Nephron (organoid): ENCODE measurements at regions not wholly inside any gene's neighbourhood (a gene's known extent, or its start where the extent isn't known, plus 50 kb on each side); places are given as distances from the start of the nearest gene placed in this dataset.

ENCODE experiments used
- H3K27ac Mint-ChIP-seq, 3 experiments: 2 replicates each; pipeline ENCODE4 v1.8.0; 2020; ENCODE audit warnings: mixed read lengths in 3 of 3, mild to moderate bottlenecking in 2 of 3, moderate library complexity in 1 of 3
- H3K27me3 Mint-ChIP-seq: 2 replicates; pipeline ENCODE4 v1.8.0; 2021; ENCODE audit warnings: low read depth, mild to moderate bottlenecking, moderate library complexity, mixed read lengths
- H3K36me3 Mint-ChIP-seq: 2 replicates; pipeline ENCODE4 v1.8.0; 2020; ENCODE audit warnings: low read depth, mixed read lengths
- H3K4me1 Mint-ChIP-seq: 2 replicates; pipeline ENCODE4 v1.8.0; 2020; ENCODE audit warnings: mixed read lengths
- H3K4me3 Mint-ChIP-seq, 3 experiments: 2 replicates each; pipeline ENCODE4 v1.8.0; 2020; ENCODE audit warnings: mild to moderate bottlenecking in 3 of 3, mixed read lengths in 3 of 3, moderate library complexity in 2 of 3
- H3K9me3 Mint-ChIP-seq: 2 replicates; pipeline ENCODE4 v1.8.0; 2020; ENCODE audit warnings: mixed read lengths
- TF ChIP-seq, protein P1 (sequence below), 3 experiments: fragments of 200-600 bp; sonication (generic); IDR thresholded peaks; one replicate each; pipeline ENCODE4 v1.5.0; 2021; ENCODE audit warnings: antibody characterized with exemption in 3 of 3; ENCODE audit not compliant: unreplicated experiment in 3 of 3

DNA sequence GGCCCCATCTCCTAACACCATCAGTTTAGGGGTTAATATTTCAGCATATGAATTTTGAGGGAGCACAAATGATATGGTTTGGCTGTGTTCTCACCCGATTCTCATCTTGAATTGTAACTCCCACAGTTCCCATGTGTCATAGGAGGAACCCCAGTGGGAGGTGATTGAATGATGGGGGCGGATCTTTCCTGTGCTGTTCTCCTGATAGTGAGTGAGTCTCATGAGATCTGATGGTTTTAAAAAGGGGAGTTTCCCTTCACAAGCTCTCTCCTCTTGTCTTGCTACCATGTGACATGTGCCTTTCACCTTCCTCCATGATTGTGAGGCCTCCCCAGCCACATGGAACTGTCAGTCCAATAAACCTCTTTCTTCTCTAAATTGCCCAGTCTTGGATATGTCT is 73.8 kb upstream of the TJP1 start:
- Mint-ChIP-seq H3K9me3 (peaks cover 33% of the 10 kb centered on the region), H3K4me3 (no peak overlapping the region), H3K4me1 (no peaks in the 10 kb centered on the region), H3K27ac (no peak overlapping the region), H3K27me3 (no peaks in the 10 kb centered on the region), H3K36me3 (no peaks in the 10 kb centered on the region)
- TF ChIP-seq, protein P1, sequence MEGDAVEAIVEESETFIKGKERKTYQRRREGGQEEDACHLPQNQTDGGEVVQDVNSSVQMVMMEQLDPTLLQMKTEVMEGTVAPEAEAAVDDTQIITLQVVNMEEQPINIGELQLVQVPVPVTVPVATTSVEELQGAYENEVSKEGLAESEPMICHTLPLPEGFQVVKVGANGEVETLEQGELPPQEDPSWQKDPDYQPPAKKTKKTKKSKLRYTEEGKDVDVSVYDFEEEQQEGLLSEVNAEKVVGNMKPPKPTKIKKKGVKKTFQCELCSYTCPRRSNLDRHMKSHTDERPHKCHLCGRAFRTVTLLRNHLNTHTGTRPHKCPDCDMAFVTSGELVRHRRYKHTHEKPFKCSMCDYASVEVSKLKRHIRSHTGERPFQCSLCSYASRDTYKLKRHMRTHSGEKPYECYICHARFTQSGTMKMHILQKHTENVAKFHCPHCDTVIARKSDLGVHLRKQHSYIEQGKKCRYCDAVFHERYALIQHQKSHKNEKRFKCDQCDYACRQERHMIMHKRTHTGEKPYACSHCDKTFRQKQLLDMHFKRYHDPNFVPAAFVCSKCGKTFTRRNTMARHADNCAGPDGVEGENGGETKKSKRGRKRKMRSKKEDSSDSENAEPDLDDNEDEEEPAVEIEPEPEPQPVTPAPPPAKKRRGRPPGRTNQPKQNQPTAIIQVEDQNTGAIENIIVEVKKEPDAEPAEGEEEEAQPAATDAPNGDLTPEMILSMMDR (IDR thresholded peaks at IDR 0.05; ENCODE audit: unreplicated experiment in 3 of 3): no peak

DNA sequence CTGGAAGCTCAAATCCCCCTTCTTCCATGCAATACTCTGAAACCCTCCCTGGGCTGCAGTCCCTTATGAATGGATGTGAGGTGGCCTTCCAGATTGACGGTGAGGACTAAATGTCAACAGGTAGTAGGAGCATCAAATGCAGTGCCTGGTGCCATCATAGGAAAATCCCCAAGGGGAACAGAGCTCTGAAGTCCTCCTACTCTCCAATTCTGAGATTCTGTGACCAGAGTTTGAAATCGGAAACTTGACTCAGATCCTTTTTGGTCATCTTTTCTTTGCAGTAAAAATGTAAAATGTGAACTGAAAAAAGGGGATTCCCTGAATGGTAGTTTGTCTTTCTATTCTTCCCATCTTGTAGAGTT is 68.8 kb upstream of the TJP1 start:
- no peaks in the 10 kb centered on the region for H3K36me3 Mint-ChIP-seq
- TF ChIP-seq, protein P1 (IDR thresholded peaks at IDR 0.05; ENCODE audit: unreplicated experiment in 3 of 3): no peak

DNA sequence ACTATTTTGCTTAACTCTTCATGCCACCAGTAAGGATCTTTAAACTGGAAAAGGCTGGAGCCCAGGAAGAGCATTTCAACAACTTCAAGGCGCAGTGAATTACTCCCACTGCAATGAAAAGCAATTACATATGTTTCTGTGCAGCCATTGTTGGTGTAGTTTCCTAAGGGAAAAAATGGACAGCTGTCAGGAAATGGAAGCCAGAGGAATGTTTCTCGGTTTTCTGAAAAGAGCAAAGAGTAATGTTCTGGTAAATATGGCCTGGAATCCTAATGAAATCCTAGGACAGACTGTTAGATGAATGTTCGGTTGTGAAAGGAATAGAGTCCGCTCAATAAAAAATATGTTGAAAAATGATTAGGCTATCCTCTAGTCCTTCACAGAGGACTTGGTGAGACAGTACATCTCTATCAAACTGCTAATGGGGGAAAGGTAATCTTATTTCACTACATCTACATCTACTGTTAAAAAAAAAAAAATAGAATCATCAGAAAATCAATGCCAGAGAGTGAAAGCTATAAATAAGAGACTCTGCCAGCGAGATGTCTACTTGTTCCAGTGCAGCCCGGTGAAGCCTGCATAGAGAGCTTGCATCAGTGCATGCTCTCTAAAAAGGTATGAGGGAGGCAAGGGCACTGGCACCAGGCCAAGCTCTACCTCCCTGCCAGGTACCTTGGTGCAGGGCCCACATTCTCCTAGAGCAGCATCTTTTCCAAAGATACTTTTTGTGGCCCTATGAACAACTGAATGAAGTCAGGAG is 68.2 kb upstream of the TJP1 start:
- H3K4me3 Mint-ChIP-seq: no peak overlapping the region
- H3K9me3 Mint-ChIP-seq: peaks cover 16% of the 10 kb centered on the region
- H3K27me3 Mint-ChIP-seq: no peaks in the 10 kb centered on the region
- H3K4me1 Mint-ChIP-seq: peaks cover 32% of the 10 kb centered on the region
- TF ChIP-seq, protein P1 (IDR thresholded peaks at IDR 0.05; ENCODE audit: unreplicated experiment in 3 of 3): no peak
- H3K36me3 Mint-ChIP-seq: no peaks in the 10 kb centered on the region
- peak overlapping the region; percentile 70 to 95 (median 88) for H3K27ac Mint-ChIP-seq

More for the DNA sequence above, 68.8 kb upstream of the TJP1 start:
- Mint-ChIP-seq H3K27ac (peak overlapping the region in 1 of 3 experiments; percentile 95), H3K4me1 (peaks cover 26% of the 10 kb centered on the region), H3K27me3 (no peaks in the 10 kb centered on the region), H3K4me3 (no peak overlapping the region), H3K9me3 (peaks cover 17% of the 10 kb centered on the region)

DNA sequence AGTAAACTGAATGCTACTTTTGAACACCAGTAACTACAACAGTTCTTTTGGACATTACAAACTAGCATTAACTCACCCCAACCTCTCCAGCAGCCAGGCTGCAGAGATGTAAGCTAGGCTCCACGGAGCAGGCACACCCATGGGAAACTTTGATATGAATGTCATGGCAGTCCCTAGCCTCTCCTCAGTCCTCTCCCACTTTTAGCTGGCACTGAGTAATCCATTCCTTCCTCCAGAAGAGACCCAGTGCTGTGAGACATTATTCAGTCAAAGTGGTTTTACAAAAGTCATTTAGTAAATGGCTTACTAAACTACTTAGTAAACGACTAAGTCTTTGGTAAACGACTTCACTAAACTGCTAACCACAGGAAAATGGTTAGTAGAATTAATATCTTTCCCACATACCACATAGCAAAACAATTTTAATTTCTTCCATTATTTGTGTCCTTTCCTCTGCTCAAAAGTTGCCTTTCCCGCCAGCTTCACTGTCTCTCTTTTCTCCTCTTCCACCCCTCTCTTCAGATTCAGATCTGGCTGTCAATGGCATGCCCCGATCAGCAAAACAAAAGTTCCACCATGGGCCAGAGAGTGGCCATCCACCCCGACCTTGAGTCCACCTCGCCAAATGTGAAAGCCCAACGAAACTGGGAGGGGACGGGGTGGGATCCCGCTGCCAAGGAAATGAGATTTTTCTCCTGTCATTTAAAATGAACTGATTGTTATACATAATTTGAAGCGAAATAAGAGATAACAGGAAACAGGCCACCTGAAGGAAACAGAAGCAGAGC is 67.5 kb upstream of the TJP1 start:
- H3K4me1 Mint-ChIP-seq: peaks cover 39% of the 10 kb centered on the region
- H3K27me3 Mint-ChIP-seq: no peaks in the 10 kb centered on the region
- TF ChIP-seq, protein P1 (IDR thresholded peaks at IDR 0.05; ENCODE audit: unreplicated experiment in 3 of 3): no peak
- peaks cover 10% of the 10 kb centered on the region for H3K9me3 Mint-ChIP-seq
- no peak overlapping the region for H3K4me3 Mint-ChIP-seq
- peak overlapping the region; percentile 70 to 95 (median 88) for H3K27ac Mint-ChIP-seq
- H3K36me3 Mint-ChIP-seq: no peaks in the 10 kb centered on the region

DNA sequence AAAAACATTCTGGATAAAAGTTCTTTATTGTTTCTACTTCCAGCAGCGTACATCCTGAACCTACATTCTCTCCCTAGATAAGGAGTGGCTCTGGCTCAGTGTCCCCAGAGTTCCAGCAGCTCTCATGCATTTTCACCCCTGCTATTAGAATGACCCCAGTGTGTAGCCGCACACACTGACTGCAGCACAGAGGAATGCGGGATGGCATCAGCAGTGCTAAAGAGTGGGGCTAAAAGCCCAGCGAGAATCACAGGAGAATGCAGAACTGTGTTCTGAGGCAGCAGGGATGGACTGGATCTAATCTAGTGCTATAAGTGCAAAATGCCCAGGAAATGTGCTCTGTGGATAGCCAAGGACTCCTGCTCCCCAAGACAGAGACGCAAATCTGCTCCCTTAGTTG is 66.4 kb upstream of the TJP1 start:
- TF ChIP-seq, protein P1 (IDR thresholded peaks at IDR 0.05; ENCODE audit: unreplicated experiment in 3 of 3): no peak
- Mint-ChIP-seq H3K4me3 (peak overlapping the region in 2 of 3 experiments; percentile 7 to 29), H3K4me1 (peaks cover 48% of the 10 kb centered on the region), H3K27me3 (no peaks in the 10 kb centered on the region), H3K27ac (peak overlapping the region; percentile 92 to 95 (median 95)), H3K9me3 (peaks cover 10% of the 10 kb centered on the region), H3K36me3 (no peaks in the 10 kb centered on the region)
